Panc1 (cell line): ENCODE measurements at regions not wholly inside any gene's neighbourhood (a gene's known extent, or its start where the extent isn't known, plus 50 kb on each side); places are given as distances from the start of the nearest gene placed in this dataset.

Source experiments
- TCF7L2 ChIP-seq: IDR thresholded peaks from 2 replicates; pipeline ENCODE4 v1.6.1; 2011; ENCODE audit warnings: mild to moderate bottlenecking, low read depth, low read length, inconsistent platforms
- TF ChIP-seq, protein P1 (sequence below): fragments of 450-650 bp; IDR thresholded peaks from 2 replicates; pipeline ENCODE4 v1.5.1; 2017; ENCODE audit warnings: mild to moderate bottlenecking
- TF ChIP-seq, protein P2 (sequence below), 2 experiments: IDR thresholded peaks; 2 replicates each; pipeline ENCODE4 v1.6.1; 2011 to 2012; ENCODE audit warnings: low read depth in 2 of 2, control low read depth in 1 of 2, low read length in 1 of 2, mild to moderate bottlenecking in 1 of 2, moderate library complexity in 1 of 2; ENCODE audit not compliant: insufficient read depth in 1 of 2

DNA sequence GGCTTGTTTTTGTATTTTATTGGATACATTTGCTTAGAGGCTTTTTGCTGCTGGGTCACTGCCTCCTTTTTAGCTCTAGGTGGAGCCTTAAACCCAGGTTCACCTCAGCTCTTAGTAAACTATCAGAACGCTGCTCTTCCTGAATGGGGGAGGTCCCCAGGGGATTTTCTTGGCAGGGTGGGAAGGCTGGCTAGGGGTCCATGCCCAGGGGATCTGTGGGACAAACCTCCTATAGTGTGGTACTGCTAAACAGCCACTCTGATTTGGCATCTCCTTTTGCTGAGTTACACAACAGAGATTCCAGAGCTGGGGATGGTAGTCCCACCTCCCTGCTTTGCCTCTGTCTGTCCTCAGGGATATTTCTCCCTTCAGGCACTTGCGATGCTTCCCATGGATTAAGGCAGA, 204.9 kb downstream of the ZIC5 start:
- TF ChIP-seq, protein P1, sequence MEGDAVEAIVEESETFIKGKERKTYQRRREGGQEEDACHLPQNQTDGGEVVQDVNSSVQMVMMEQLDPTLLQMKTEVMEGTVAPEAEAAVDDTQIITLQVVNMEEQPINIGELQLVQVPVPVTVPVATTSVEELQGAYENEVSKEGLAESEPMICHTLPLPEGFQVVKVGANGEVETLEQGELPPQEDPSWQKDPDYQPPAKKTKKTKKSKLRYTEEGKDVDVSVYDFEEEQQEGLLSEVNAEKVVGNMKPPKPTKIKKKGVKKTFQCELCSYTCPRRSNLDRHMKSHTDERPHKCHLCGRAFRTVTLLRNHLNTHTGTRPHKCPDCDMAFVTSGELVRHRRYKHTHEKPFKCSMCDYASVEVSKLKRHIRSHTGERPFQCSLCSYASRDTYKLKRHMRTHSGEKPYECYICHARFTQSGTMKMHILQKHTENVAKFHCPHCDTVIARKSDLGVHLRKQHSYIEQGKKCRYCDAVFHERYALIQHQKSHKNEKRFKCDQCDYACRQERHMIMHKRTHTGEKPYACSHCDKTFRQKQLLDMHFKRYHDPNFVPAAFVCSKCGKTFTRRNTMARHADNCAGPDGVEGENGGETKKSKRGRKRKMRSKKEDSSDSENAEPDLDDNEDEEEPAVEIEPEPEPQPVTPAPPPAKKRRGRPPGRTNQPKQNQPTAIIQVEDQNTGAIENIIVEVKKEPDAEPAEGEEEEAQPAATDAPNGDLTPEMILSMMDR = no peak; the same call in 1 of the 2 replicates
- TF ChIP-seq TCF7L2 = no peak
- TF ChIP-seq, protein P2, sequence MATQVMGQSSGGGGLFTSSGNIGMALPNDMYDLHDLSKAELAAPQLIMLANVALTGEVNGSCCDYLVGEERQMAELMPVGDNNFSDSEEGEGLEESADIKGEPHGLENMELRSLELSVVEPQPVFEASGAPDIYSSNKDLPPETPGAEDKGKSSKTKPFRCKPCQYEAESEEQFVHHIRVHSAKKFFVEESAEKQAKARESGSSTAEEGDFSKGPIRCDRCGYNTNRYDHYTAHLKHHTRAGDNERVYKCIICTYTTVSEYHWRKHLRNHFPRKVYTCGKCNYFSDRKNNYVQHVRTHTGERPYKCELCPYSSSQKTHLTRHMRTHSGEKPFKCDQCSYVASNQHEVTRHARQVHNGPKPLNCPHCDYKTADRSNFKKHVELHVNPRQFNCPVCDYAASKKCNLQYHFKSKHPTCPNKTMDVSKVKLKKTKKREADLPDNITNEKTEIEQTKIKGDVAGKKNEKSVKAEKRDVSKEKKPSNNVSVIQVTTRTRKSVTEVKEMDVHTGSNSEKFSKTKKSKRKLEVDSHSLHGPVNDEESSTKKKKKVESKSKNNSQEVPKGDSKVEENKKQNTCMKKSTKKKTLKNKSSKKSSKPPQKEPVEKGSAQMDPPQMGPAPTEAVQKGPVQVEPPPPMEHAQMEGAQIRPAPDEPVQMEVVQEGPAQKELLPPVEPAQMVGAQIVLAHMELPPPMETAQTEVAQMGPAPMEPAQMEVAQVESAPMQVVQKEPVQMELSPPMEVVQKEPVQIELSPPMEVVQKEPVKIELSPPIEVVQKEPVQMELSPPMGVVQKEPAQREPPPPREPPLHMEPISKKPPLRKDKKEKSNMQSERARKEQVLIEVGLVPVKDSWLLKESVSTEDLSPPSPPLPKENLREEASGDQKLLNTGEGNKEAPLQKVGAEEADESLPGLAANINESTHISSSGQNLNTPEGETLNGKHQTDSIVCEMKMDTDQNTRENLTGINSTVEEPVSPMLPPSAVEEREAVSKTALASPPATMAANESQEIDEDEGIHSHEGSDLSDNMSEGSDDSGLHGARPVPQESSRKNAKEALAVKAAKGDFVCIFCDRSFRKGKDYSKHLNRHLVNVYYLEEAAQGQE (IDR thresholded peaks at IDR 0.05; ENCODE audit: insufficient read depth in 1 of 2, low read depth in 2 of 2, low read length in 1 of 2) = no peak
